Endothelial cell of umbilical vein (primary cell): ENCODE measurements at regions not wholly inside any gene's neighbourhood (a gene's known extent, or its start where the extent isn't known, plus 50 kb on each side); places are given as distances from the start of the nearest gene placed in this dataset.

Source experiments
- BruUV-seq: library from RNA; stranded (reverse); fragments of 400-500 nt; replicated peaks from 2 replicates; lab custom pipeline; 2021; lab: Mats Ljungman, UMichigan
- CTCF ChIA-PET: fragments of 300-600, 350-600 bp; sonication (Branson Sonifier 250); formaldehyde crosslinking; loops from one replicate; lab custom pipeline; 2021; ENCODE audit warnings: antibody characterized with exemption, inconsistent platforms; lab: Charles Lee
- POLR2A ChIA-PET: fragments of 300-600, 350-600 bp; sonication (Branson Sonifier 250); formaldehyde crosslinking; loops from one replicate; lab custom pipeline; 2021; ENCODE audit warnings: antibody characterized with exemption, inconsistent platforms; lab: Charles Lee
- DNase-seq: peaks from one replicate; pipeline ENCODE4 v3.0.0-alpha.2; 2011; ENCODE audit warnings: low read depth, low spot score
- FAIRE-seq: peaks from 2 replicates; lab custom pipeline; 2011; peaks lifted over from hg19 to GRCh38; lab: Jason Lieb, UNC
- H2AFZ ChIP-seq: 2 replicates; pipeline ENCODE4 v1.6.0; 2012; ENCODE audit warnings: low read depth, low read length, control low read depth, inconsistent platforms
- H3K27ac ChIP-seq: 2 replicates; pipeline ENCODE4 v1.5.1; 2011; ENCODE audit warnings: low read depth, mild to moderate bottlenecking, control low read depth, low read length, moderate library complexity; ENCODE audit not compliant: insufficient read depth
- H3K27me3 ChIP-seq, 2 experiments: 2 replicates each; pipeline versions ENCODE4 v1.6.0 to v1.6.1; 2011; ENCODE audit warnings: low read length in 2 of 2, mixed read lengths in 1 of 2; ENCODE audit not compliant: control insufficient read depth in 2 of 2, insufficient read depth in 2 of 2
- H3K36me3 ChIP-seq, 2 experiments: 2 replicates in 1 of 2; 3 replicates in 1 of 2; pipeline ENCODE4 v1.5.1; 2011; ENCODE audit warnings: low read length in 2 of 2, mild to moderate bottlenecking in 1 of 2, moderate library complexity in 1 of 2; ENCODE audit not compliant: control insufficient read depth in 2 of 2, insufficient read depth in 2 of 2; ENCODE audit errors: extremely low read depth in 1 of 2
- H3K4me1 ChIP-seq: 3 replicates; pipeline ENCODE4 v1.5.1; 2011; ENCODE audit warnings: mild to moderate bottlenecking, low read length; ENCODE audit not compliant: control insufficient read depth, insufficient read depth; ENCODE audit errors: extremely low read depth
- H3K4me2 ChIP-seq: 2 replicates; pipeline ENCODE4 v1.6.1; 2011; ENCODE audit warnings: low read length, control low read depth, mixed read lengths; ENCODE audit not compliant: insufficient read depth
- H3K4me3 ChIP-seq, 3 experiments: fragments of 200-600 bp in 1 of 3; sonication (generic), shearing (Covaris generic) in 1 of 3; replicated peaks in 1 of 3; 2 replicates each; pipeline ENCODE4 v1.5.1; 2011 to 2016; ENCODE audit warnings: control low read depth in 3 of 3, low read length in 3 of 3, mild to moderate bottlenecking in 2 of 3, inconsistent platforms in 1 of 3, low read depth in 1 of 3, moderate library complexity in 1 of 3; ENCODE audit not compliant: insufficient read depth in 1 of 3
- H3K79me2 ChIP-seq: 2 replicates; pipeline ENCODE4 v1.6.0; 2012; ENCODE audit warnings: low read length, inconsistent platforms; ENCODE audit not compliant: control insufficient read depth, insufficient read depth
- H3K9ac ChIP-seq: replicated peaks from 2 replicates; pipeline ENCODE3; 2011; ENCODE audit warnings: low read length, control low read depth; ENCODE audit not compliant: insufficient read depth; ENCODE audit errors: extremely low read depth
- H3K9me1 ChIP-seq: replicated peaks from 3 replicates; pipeline ENCODE4 v1.6.0; 2011; ENCODE audit warnings: mild to moderate bottlenecking, low read length; ENCODE audit not compliant: control insufficient read depth, insufficient read depth; ENCODE audit errors: extremely low read depth
- H3K9me3 ChIP-seq: replicated peaks from 2 replicates; pipeline ENCODE4 v1.5.1; 2012; ENCODE audit warnings: low read length, inconsistent platforms; ENCODE audit not compliant: control insufficient read depth, insufficient read depth
- H4K20me1 ChIP-seq: replicated peaks from 2 replicates; pipeline ENCODE3; 2011; ENCODE audit warnings: mild to moderate bottlenecking, low read length; ENCODE audit not compliant: control insufficient read depth, insufficient read depth; ENCODE audit errors: extremely low read depth
- EZH2 ChIP-seq: IDR thresholded peaks from 2 replicates; pipeline ENCODE4 v1.6.1; 2012; ENCODE audit warnings: borderline replicate concordance, low read depth, mild to moderate bottlenecking, moderate library complexity, low read length, inconsistent platforms; ENCODE audit not compliant: severe bottlenecking
- FOS ChIP-seq: IDR thresholded peaks from 2 replicates; pipeline ENCODE4 v1.6.1; 2011; ENCODE audit warnings: mild to moderate bottlenecking, low read length, moderate library complexity, borderline replicate concordance; ENCODE audit not compliant: insufficient read depth
- GATA2 ChIP-seq: IDR thresholded peaks from 2 replicates; pipeline ENCODE4 v1.7.0; 2011; ENCODE audit warnings: low read depth, mild to moderate bottlenecking, moderate library complexity, mixed read lengths, low read length; ENCODE audit not compliant: insufficient read length, insufficient read depth
- JUN ChIP-seq: IDR thresholded peaks from 2 replicates; pipeline ENCODE4 v1.6.1; 2011; ENCODE audit warnings: borderline replicate concordance, low read depth; ENCODE audit not compliant: insufficient read length, insufficient read depth
- MYC ChIP-seq: IDR thresholded peaks from one replicate; pipeline ENCODE4 v1.6.1; 2011; ENCODE audit warnings: mild to moderate bottlenecking, low read depth, low read length
- POLR2A ChIP-seq: IDR thresholded peaks from 2 replicates; pipeline ENCODE4 v1.6.1; 2012; ENCODE audit warnings: low read depth, mild to moderate bottlenecking, control low read depth, low read length
- POLR2AphosphoS5 ChIP-seq: IDR thresholded peaks from 2 replicates; pipeline ENCODE4 v1.6.1; 2012; ENCODE audit warnings: low read depth, mild to moderate bottlenecking, control low read depth, low read length, moderate library complexity; ENCODE audit not compliant: insufficient read depth
- dilution Hi-C: fragments of 300-500 bp; cut with MboI; formaldehyde crosslinking; loops from one replicate; pipeline ENCODE4 v1.15.0; 2019; ENCODE audit warnings: low sequenced_read_pairs; ENCODE audit not compliant: extremely low pct_ligation_motif_present
- intact Hi-C: fragments of 100-400 bp; cut with micrococcal nuclease; formaldehyde crosslinking; loops from one replicate; pipeline ENCODE4 v1.10.0; 2022
- TF ChIP-seq, protein P1 (sequence below), 2 donors: IDR thresholded peaks; 1 replicate in 1 of 2; 2 replicates in 1 of 2; pipeline ENCODE4 v1.5.1; 2011; ENCODE audit warnings: low read length in 2 of 2, mild to moderate bottlenecking in 2 of 2, moderate library complexity in 2 of 2, control low read depth in 1 of 2, inconsistent platforms in 1 of 2, low read depth in 1 of 2; ENCODE audit not compliant: insufficient read depth in 1 of 2; ENCODE audit errors: extremely low read depth in 1 of 2
- TF ChIP-seq, protein P2 (sequence below): IDR thresholded peaks from 2 replicates; pipeline ENCODE4 v1.6.1; 2011; ENCODE audit not compliant: insufficient read depth, insufficient read length

DNA sequence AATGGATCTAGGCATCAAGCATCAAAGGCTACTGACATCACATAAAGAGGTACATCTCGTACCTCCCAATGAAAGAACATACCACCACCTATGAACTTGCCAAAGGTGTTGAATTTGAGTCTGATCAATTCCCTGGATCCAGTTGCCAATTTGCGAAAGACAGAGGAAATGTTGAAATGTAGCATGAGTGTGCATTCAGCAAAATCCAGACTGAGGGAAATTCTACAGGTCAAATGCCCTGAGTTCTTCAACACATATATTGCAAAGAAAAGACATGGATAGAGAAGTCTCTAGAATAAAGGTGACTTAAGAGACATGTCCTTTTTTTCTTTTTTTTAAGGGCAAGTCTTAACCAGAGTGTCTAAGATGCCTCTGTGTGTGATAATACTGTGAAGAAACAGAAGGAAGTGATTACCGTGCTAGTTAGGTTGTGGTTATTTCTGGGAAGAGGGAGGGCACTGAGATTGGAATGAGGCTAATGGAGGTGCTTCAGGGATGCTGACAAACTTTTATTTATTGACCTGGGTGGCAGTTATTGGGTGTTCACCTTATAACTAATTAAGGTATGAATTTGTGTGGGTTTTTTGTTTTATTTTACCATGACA, 128.7 kb downstream of the SAMD9 start:
- ChIA-PET POLR2A (no interaction called here), CTCF (interaction anchor here (1.2 to 1.5 kb wide), 2 partner anchors 22 to 369 kb away, joined by 6 to 10 read pairs; no protein-coding TSS in a partner anchor)
- no peak overlapping the region for H3K27ac ChIP-seq
- H3K9me1 ChIP-seq: no peaks in the 10 kb centered on the region
- dilution Hi-C loops: no loop called here
- H3K9ac ChIP-seq: no peak overlapping the region
- DNase-seq (no peak), FAIRE-seq (peak; percentile 35)
- TF ChIP-seq GATA2: no peak
- TF ChIP-seq, protein P1, sequence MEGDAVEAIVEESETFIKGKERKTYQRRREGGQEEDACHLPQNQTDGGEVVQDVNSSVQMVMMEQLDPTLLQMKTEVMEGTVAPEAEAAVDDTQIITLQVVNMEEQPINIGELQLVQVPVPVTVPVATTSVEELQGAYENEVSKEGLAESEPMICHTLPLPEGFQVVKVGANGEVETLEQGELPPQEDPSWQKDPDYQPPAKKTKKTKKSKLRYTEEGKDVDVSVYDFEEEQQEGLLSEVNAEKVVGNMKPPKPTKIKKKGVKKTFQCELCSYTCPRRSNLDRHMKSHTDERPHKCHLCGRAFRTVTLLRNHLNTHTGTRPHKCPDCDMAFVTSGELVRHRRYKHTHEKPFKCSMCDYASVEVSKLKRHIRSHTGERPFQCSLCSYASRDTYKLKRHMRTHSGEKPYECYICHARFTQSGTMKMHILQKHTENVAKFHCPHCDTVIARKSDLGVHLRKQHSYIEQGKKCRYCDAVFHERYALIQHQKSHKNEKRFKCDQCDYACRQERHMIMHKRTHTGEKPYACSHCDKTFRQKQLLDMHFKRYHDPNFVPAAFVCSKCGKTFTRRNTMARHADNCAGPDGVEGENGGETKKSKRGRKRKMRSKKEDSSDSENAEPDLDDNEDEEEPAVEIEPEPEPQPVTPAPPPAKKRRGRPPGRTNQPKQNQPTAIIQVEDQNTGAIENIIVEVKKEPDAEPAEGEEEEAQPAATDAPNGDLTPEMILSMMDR (IDR thresholded peaks at IDR 0.05; ENCODE audit: extremely low read depth in 1 of 2, insufficient read depth in 1 of 2, low read depth in 1 of 2, low read length in 2 of 2): no peak
- TF ChIP-seq POLR2A: no peak
- no peak for TF ChIP-seq JUN
- TF ChIP-seq POLR2AphosphoS5: no peak
- no peak for TF ChIP-seq EZH2
- TF ChIP-seq, protein P2, sequence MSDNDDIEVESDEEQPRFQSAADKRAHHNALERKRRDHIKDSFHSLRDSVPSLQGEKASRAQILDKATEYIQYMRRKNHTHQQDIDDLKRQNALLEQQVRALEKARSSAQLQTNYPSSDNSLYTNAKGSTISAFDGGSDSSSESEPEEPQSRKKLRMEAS: no peak
- no peak for TF ChIP-seq MYC
- TF ChIP-seq FOS: no peak
- BruUV-seq: no TSS peak
- no peak overlapping the region for H3K4me2 ChIP-seq
- H3K79me2 ChIP-seq: no peaks in the 10 kb centered on the region
- intact Hi-C loops: loop anchor here (1.0 to 2.0 kb wide), 3 partner anchors 66 to 368 kb away; no protein-coding TSS in a partner anchor
- no peaks in the 10 kb centered on the region for H3K9me3 ChIP-seq
- no peaks in the 10 kb centered on the region for H4K20me1 ChIP-seq
- no peaks in the 10 kb centered on the region for H3K4me1 ChIP-seq
- no peaks in the 10 kb centered on the region for H3K27me3 ChIP-seq
- no peak overlapping the region for H2AFZ ChIP-seq
- H3K36me3 ChIP-seq: no peaks in the 10 kb centered on the region
- no peak overlapping the region for H3K4me3 ChIP-seq
